H1 (cell line): ENCODE measurements at regions not wholly inside any gene's neighbourhood (a gene's known extent, or its start where the extent isn't known, plus 50 kb on each side); places are given as distances from the start of the nearest gene placed in this dataset.

Experiments
- CTCF ChIA-PET: fragments of 300-600 bp; sonication (Branson Sonifier 250); formaldehyde crosslinking; loops from one replicate; lab custom pipeline; 2021; ENCODE audit not compliant: partially characterized antibody; lab: Charles Lee
- POLR2A ChIA-PET: fragments of 300-600 bp; sonication (Branson Sonifier 250); formaldehyde crosslinking; loops from one replicate; lab custom pipeline; 2021; ENCODE audit warnings: inconsistent platforms; ENCODE audit not compliant: partially characterized antibody; lab: Charles Lee
- DNase-seq, 2 experiments: peaks; one replicate each; pipeline versions ENCODE4 v3.0.0 to v3.0.0-alpha.2; 2010 to 2022; ENCODE audit warnings: low spot score in 2 of 2, low read depth in 1 of 2, mixed read lengths in 1 of 2
- FAIRE-seq: peaks from 2 replicates; lab custom pipeline; 2011; peaks lifted over from hg19 to GRCh38; lab: Jason Lieb, UNC
- H2AFZ ChIP-seq: 2 replicates; pipeline ENCODE4 v1.8.1; 2012; ENCODE audit warnings: low read length, inconsistent platforms
- H2AK5ac ChIP-seq: 2 replicates; pipeline ENCODE4 v1.6.1; 2013; ENCODE audit warnings: low read depth, low read length
- H2BK120ac ChIP-seq: replicated peaks from 2 replicates; pipeline ENCODE3; 2013; ENCODE audit warnings: low read depth, low read length, inconsistent platforms
- H2BK12ac ChIP-seq: 2 replicates; pipeline ENCODE4 v1.6.1; 2013; ENCODE audit warnings: low read depth, low read length
- H2BK15ac ChIP-seq: 2 replicates; pipeline ENCODE4 v1.6.1; 2013; ENCODE audit warnings: low read length
- H2BK20ac ChIP-seq: 2 replicates; pipeline ENCODE4 v1.6.1; 2013; ENCODE audit warnings: low read length
- H2BK5ac ChIP-seq: 2 replicates; pipeline ENCODE4 v1.6.1; 2013; ENCODE audit warnings: low read depth, low read length
- H3K14ac ChIP-seq: 2 replicates; pipeline ENCODE4 v1.6.1; 2013; ENCODE audit warnings: inconsistent platforms; ENCODE audit not compliant: insufficient read length
- H3K18ac ChIP-seq: 2 replicates; pipeline ENCODE4 v1.6.1; 2013; ENCODE audit warnings: low read length; ENCODE audit errors: extremely low read depth
- H3K23ac ChIP-seq: 2 replicates; pipeline ENCODE4 v1.6.1; 2013; ENCODE audit warnings: inconsistent platforms; ENCODE audit not compliant: insufficient read length
- H3K23me2 ChIP-seq: 2 replicates; pipeline ENCODE4 v1.6.1; 2013; ENCODE audit warnings: low read depth, low read length
- H3K27ac ChIP-seq: 2 replicates; pipeline ENCODE4 v1.6.1; 2011; ENCODE audit warnings: low read depth, low read length, inconsistent platforms
- H3K27me3 ChIP-seq, 4 experiments: replicated peaks in 1 of 4; 1 replicate in 1 of 4; 2 replicates in 3 of 4; pipeline versions ENCODE4 v1.6.1 to v1.8.1; 2011 to 2013; ENCODE audit warnings: low read length in 3 of 4, mild to moderate bottlenecking in 3 of 4, inconsistent platforms in 2 of 4, mixed read lengths in 2 of 4, moderate library complexity in 1 of 4; ENCODE audit not compliant: control insufficient read depth in 3 of 4, insufficient read depth in 3 of 4; ENCODE audit errors: extremely low read depth in 1 of 4
- H3K36me3 ChIP-seq, 4 experiments: 2 replicates each; pipeline versions ENCODE4 v1.6.1 to v1.8.1; 2011 to 2013; ENCODE audit warnings: mild to moderate bottlenecking in 4 of 4, low read length in 3 of 4, moderate library complexity in 2 of 4, control low read depth in 1 of 4, inconsistent platforms in 1 of 4; ENCODE audit not compliant: insufficient read depth in 4 of 4, control insufficient read depth in 2 of 4
- H3K4ac ChIP-seq: replicated peaks from 2 replicates; pipeline ENCODE3; 2013; ENCODE audit warnings: low read length, low read depth, mixed read lengths, inconsistent platforms; ENCODE audit not compliant: insufficient read length
- H3K4me1 ChIP-seq, 4 experiments: replicated peaks in 1 of 4; 1 replicate in 1 of 4; 2 replicates in 3 of 4; pipeline versions ENCODE4 v1.6.1 to v1.8.1; 2011 to 2013; ENCODE audit warnings: low read length in 3 of 4, inconsistent platforms in 2 of 4, mixed read lengths in 1 of 4; ENCODE audit not compliant: insufficient read depth in 4 of 4, control insufficient read depth in 3 of 4
- H3K4me2 ChIP-seq, 2 experiments: 2 replicates each; pipeline versions ENCODE4 v1.6.1 to v1.8.1; 2011 to 2013; ENCODE audit warnings: low read depth in 2 of 2, low read length in 2 of 2, control low read depth in 1 of 2, inconsistent platforms in 1 of 2, mild to moderate bottlenecking in 1 of 2; ENCODE audit not compliant: insufficient read depth in 1 of 2
- H3K4me3 ChIP-seq, 4 experiments: fragments of 200-600, 300-600 bp in 1 of 4; sonication (generic), shearing (Covaris generic), sonication (Bioruptor Twin) in 1 of 4; 2 replicates each; pipeline versions ENCODE4 v1.5.1 to v1.8.1; 2011 to 2016; ENCODE audit warnings: low read length in 4 of 4, low read depth in 3 of 4, control low read depth in 2 of 4, inconsistent platforms in 2 of 4, mild to moderate bottlenecking in 2 of 4, mixed read lengths in 1 of 4, moderate library complexity in 1 of 4; ENCODE audit not compliant: insufficient read depth in 2 of 4; ENCODE audit errors: extremely low read depth in 1 of 4
- H3K56ac ChIP-seq: replicated peaks from 2 replicates; pipeline ENCODE3; 2013; ENCODE audit warnings: low read depth, mild to moderate bottlenecking, mixed read lengths, low read length, inconsistent platforms; ENCODE audit not compliant: insufficient read length
- H3K79me1 ChIP-seq: 2 replicates; pipeline ENCODE4 v1.6.1; 2013; ENCODE audit warnings: low read depth, low read length, control low read depth
- H3K79me2 ChIP-seq, 2 experiments: 2 replicates each; pipeline versions ENCODE4 v1.6.1 to v1.8.1; 2012 to 2013; ENCODE audit warnings: low read length in 2 of 2, mild to moderate bottlenecking in 2 of 2, inconsistent platforms in 1 of 2; ENCODE audit not compliant: insufficient read depth in 2 of 2, control insufficient read depth in 1 of 2
- H3K9ac ChIP-seq, 4 experiments: replicated peaks in 1 of 4; 1 replicate in 1 of 4; 2 replicates in 3 of 4; pipeline versions ENCODE4 v1.6.1 to v1.8.1; 2011 to 2013; ENCODE audit warnings: low read depth in 3 of 4, low read length in 3 of 4, control low read depth in 2 of 4, mild to moderate bottlenecking in 2 of 4, moderate library complexity in 2 of 4, inconsistent platforms in 1 of 4; ENCODE audit errors: extremely low read depth in 1 of 4
- H3K9me3 ChIP-seq, 2 experiments: 2 replicates each; pipeline versions ENCODE4 v1.6.1 to v1.8.1; 2012 to 2013; ENCODE audit warnings: mild to moderate bottlenecking in 2 of 2, moderate library complexity in 2 of 2, control low read depth in 1 of 2, inconsistent platforms in 1 of 2, low read depth in 1 of 2, low read length in 1 of 2, mixed read lengths in 1 of 2; ENCODE audit not compliant: insufficient read depth in 2 of 2
- H4K20me1 ChIP-seq, 2 experiments: replicated peaks in 1 of 2; 2 replicates each; pipeline versions ENCODE3 to v1.8.1; 2011 to 2013; ENCODE audit warnings: inconsistent platforms in 2 of 2, low read length in 2 of 2, mild to moderate bottlenecking in 1 of 2; ENCODE audit not compliant: insufficient read depth in 2 of 2, control insufficient read depth in 1 of 2
- H4K5ac ChIP-seq: 2 replicates; pipeline ENCODE4 v1.6.1; 2013; ENCODE audit warnings: low read length, low read depth, mixed read lengths, inconsistent platforms; ENCODE audit not compliant: insufficient read length
- H4K8ac ChIP-seq: 2 replicates; pipeline ENCODE4 v1.8.0; 2013; ENCODE audit warnings: mild to moderate bottlenecking, moderate library complexity, low read length, inconsistent platforms; ENCODE audit not compliant: insufficient read depth; ENCODE audit errors: extremely low read depth
- H4K91ac ChIP-seq: replicated peaks from 2 replicates; pipeline ENCODE3; 2013; ENCODE audit warnings: low read length, mixed read lengths, inconsistent platforms; ENCODE audit not compliant: insufficient read length
- ASH2L ChIP-seq: fragments of 200-600, 300-600 bp; sonication (generic); IDR thresholded peaks from one replicate; pipeline ENCODE4 v1.7.1; 2017; ENCODE audit warnings: low read length
- WGBS, 2 experiments: shearing (Covaris generic) in 1 of 2; methylation state at CpG; one replicate each; pipeline versions ENCODE4 v1.1.6 to v1.1.7; 2013 to 2015; ENCODE audit warnings: low lambda C conversion rate in 2 of 2, mixed read lengths in 2 of 2, inconsistent platforms in 1 of 2, low coverage in 1 of 2, missing lambda C conversion rate in 1 of 2; ENCODE audit not compliant: insufficient replicate concordance in 2 of 2, insufficient coverage in 1 of 2, insufficient read length in 1 of 2; ENCODE audit errors: extremely low coverage in 1 of 2, missing lambda C conversion rate in 1 of 2; 5-methylcytosine and 5-hydroxymethylcytosine counted together

DNA sequence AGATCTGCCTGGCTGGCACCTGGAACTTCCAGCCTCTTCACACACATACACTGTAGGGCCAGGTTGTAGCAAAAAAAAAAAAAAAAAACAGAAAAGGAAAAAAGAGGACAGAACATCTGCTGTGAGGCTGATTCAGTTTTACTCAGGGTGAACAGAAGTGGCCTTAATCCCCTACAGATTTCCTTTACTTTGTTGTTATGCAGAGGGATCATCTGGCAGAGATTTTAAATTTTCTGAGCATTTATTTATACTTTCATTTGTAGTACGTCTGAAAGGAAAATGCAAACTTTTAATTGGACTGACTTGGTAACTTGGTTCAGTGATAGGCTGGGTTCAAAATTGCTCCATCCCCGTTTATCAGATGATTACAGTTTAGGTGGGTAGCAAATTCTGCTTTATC lies 50.8 kb upstream of the PRICKLE1 start:
- no peak overlapping the region for H2AFZ ChIP-seq

More for the DNA sequence above, 50.8 kb upstream of the PRICKLE1 start:
- Histone ChIP-seq H3K4me2 (no peak overlapping the region), H4K8ac (no peak overlapping the region), H2BK5ac (no peak overlapping the region), H3K4me1 (no peaks in the 10 kb centered on the region; a peak in 1 of 7 replicates), H3K9ac (no peak overlapping the region), H3K79me1 (no peaks in the 10 kb centered on the region), H2AK5ac (no peak overlapping the region), H3K18ac (no peak overlapping the region), H3K79me2 (no peaks in the 10 kb centered on the region), H3K14ac (no peak overlapping the region), H2BK15ac (no peak overlapping the region), H3K56ac (no peak overlapping the region), H3K4me3 (no peak overlapping the region), H3K36me3 (no peaks in the 10 kb centered on the region), H3K9me3 (no peaks in the 10 kb centered on the region; a peak in 1 of 4 replicates), H2BK120ac (no peak overlapping the region), H3K23ac (no peak overlapping the region), H3K23me2 (no peaks in the 10 kb centered on the region), H3K4ac (no peak overlapping the region), H4K91ac (no peak overlapping the region), H2BK20ac (no peak overlapping the region), H4K5ac (no peak overlapping the region), H4K20me1 (no peaks in the 10 kb centered on the region), H2BK12ac (no peak overlapping the region), H3K27me3 (no peaks in the 10 kb centered on the region), H3K27ac (no peak overlapping the region)
- 86% methylated on average over 2 of the region's 2 CpGs; no CpG with 5 or more reads in 1 of the 2 experiments for WGBS, 2 experiments
- DNase-seq (no peak), FAIRE-seq (no peak)
- TF ChIP-seq ASH2L, result no peak
- CTCF ChIA-PET, result interaction anchor here (0.6 kb wide), 1 partner anchor 130 kb away, joined by 3 read pairs; no protein-coding TSS in a partner anchor
- POLR2A ChIA-PET, result no interaction called here
